ENCODE measurements at regions not wholly inside any gene's neighbourhood (a gene's known extent, or its start where the extent isn't known, plus 50 kb on each side); places are given as distances from the start of the nearest gene placed in this dataset.

- TF ChIP-seq CTCF (IDR thresholded peaks at IDR 0.05; ENCODE audit: low read depth, low read length, poor library complexity, severe bottlenecking) = no peak
- no peak for TF ChIP-seq EZH2phosphoT487 (IDR thresholded peaks at IDR 0.05; ENCODE audit: borderline replicate concordance, low read length)
Measured at GRCh38 chr5:112630246-112631009, 107.3 kb upstream of the APC start.
